Vagina (tissue), 2 donors: ENCODE measurements at regions not wholly inside any gene's neighbourhood (a gene's known extent, or its start where the extent isn't known, plus 50 kb on each side); places are given as distances from the start of the nearest gene placed in this dataset.

Experiments used
- DNase-seq, 2 donors: peaks; one replicate each; pipeline ENCODE4 v3.0.0-alpha.2; 2017; ENCODE audit errors: extremely low spot score in 2 of 2
- H3K27ac ChIP-seq: fragments of 200-600 bp; sonication (generic); one replicate; pipeline ENCODE4 v1.5.1; 2019
- H3K27me3 ChIP-seq: fragments of 200-600 bp; sonication (generic); one replicate; pipeline ENCODE4 v1.5.1; 2019
- H3K36me3 ChIP-seq, 2 donors: fragments of 200-600 bp; sonication (generic); one replicate each; pipeline ENCODE4 v1.5.1; 2017 to 2019
- H3K4me1 ChIP-seq: fragments of 200-600 bp; sonication (generic); one replicate; pipeline ENCODE4 v1.5.1; 2019
- H3K4me3 ChIP-seq, 2 donors: fragments of 200-600 bp; sonication (generic); 1 replicate in 1 of 2; 2 replicates in 1 of 2; pipeline ENCODE4 v1.5.1; 2016 to 2019
- H3K9me3 ChIP-seq: fragments of 200-600 bp; sonication (generic); one replicate; pipeline ENCODE4 v1.5.1; 2019
- POLR2A ChIP-seq, 2 donors: fragments of 450-650 bp; IDR thresholded peaks; one replicate each; pipeline ENCODE4 v1.6.1; 2017; ENCODE audit warnings: antibody characterized with exemption in 2 of 2, mild to moderate bottlenecking in 2 of 2, moderate library complexity in 2 of 2
- POLR2AphosphoS5 ChIP-seq, 2 donors: sonication (generic); formaldehyde crosslinking; IDR thresholded peaks; one replicate each; pipeline ENCODE4 v1.9.0; 2017; ENCODE audit warnings: antibody characterized with exemption in 2 of 2, mild to moderate bottlenecking in 2 of 2, low read depth in 1 of 2; ENCODE audit not compliant: insufficient read depth in 1 of 2
- intact Hi-C: fragments of 100-400 bp; cut with DNase I; formaldehyde crosslinking; loops from one replicate; pipeline ENCODE4 v1.15.1; 2023
- TF ChIP-seq, protein P1 (sequence below), 3 experiments: fragments of 450-650 bp in 2 of 3; fragments of 200-600 bp in 1 of 3; sonication (generic) in 1 of 3; IDR thresholded peaks; one replicate each; pipeline ENCODE4 v1.5.1; 2017 to 2019; ENCODE audit warnings: antibody characterized with exemption in 3 of 3, mild to moderate bottlenecking in 2 of 3, moderate library complexity in 2 of 3

DNA sequence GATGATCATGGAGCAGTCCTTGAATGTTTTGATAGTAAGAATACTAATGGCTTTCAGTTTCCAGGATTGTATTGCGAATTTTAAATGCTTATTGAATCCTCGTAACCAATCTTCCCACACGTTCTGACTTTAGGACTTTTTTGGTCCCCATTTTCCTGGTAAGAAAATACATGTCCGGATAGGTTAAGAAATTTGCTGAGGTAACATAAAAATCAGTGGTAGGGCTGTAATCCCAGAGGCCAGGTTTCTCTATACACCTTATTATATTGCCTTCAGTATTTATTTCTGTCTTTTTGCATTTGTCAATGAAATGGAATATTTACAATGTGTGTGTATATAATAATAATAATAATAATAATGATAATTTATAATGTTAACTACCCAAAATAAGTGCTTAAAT lies 603.2 kb downstream of the TMEM182 start:
- TF ChIP-seq POLR2AphosphoS5 (IDR thresholded peaks at IDR 0.05; ENCODE audit: insufficient read depth in 1 of 2, low read depth in 1 of 2) (no peak), POLR2A (IDR thresholded peaks at IDR 0.05) (no peak)
- TF ChIP-seq, protein P1, sequence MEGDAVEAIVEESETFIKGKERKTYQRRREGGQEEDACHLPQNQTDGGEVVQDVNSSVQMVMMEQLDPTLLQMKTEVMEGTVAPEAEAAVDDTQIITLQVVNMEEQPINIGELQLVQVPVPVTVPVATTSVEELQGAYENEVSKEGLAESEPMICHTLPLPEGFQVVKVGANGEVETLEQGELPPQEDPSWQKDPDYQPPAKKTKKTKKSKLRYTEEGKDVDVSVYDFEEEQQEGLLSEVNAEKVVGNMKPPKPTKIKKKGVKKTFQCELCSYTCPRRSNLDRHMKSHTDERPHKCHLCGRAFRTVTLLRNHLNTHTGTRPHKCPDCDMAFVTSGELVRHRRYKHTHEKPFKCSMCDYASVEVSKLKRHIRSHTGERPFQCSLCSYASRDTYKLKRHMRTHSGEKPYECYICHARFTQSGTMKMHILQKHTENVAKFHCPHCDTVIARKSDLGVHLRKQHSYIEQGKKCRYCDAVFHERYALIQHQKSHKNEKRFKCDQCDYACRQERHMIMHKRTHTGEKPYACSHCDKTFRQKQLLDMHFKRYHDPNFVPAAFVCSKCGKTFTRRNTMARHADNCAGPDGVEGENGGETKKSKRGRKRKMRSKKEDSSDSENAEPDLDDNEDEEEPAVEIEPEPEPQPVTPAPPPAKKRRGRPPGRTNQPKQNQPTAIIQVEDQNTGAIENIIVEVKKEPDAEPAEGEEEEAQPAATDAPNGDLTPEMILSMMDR (IDR thresholded peaks at IDR 0.05), result no peak
- intact Hi-C loops, result no loop called here
- Histone ChIP-seq H3K36me3 (no peaks in the 10 kb centered on the region), H3K4me3 (no peak overlapping the region), H3K4me1 (no peaks in the 10 kb centered on the region), H3K27ac (no peak overlapping the region), H3K9me3 (no peaks in the 10 kb centered on the region), H3K27me3 (no peaks in the 10 kb centered on the region)
- no peak for DNase-seq

DNA sequence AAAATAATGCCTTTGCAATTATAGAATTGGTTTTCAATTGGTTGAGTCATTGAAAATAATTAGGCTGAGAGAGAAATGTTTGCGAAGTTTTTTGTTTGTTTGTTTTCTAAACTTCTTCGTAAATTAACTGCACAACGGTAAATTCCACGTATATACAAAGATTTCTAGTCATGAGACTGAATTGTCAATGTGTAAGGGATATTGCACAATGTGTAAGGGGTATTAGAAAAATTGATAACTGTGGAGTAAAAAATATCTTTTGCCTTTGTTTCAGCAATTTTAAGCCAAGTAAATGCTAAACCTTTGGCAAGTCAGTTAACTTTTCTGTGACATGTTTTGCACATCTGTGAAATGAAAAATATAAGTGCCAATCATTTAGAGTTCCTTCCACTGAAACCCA lies 606.0 kb downstream of the TMEM182 start:
- no peak for TF ChIP-seq POLR2AphosphoS5 (IDR thresholded peaks at IDR 0.05; ENCODE audit: insufficient read depth in 1 of 2, low read depth in 1 of 2)
- TF ChIP-seq, protein P1 (IDR thresholded peaks at IDR 0.05), result no peak
- TF ChIP-seq POLR2A (IDR thresholded peaks at IDR 0.05), result no peak
- intact Hi-C loops, result no loop called here
- H3K36me3 ChIP-seq, result no peaks in the 10 kb centered on the region
- H3K9me3 ChIP-seq, result no peaks in the 10 kb centered on the region
- H3K27ac ChIP-seq, result no peak overlapping the region
- H3K27me3 ChIP-seq, result no peaks in the 10 kb centered on the region
- H3K4me3 ChIP-seq, result no peak overlapping the region
- DNase-seq, result no peak
- H3K4me1 ChIP-seq, result no peaks in the 10 kb centered on the region

DNA sequence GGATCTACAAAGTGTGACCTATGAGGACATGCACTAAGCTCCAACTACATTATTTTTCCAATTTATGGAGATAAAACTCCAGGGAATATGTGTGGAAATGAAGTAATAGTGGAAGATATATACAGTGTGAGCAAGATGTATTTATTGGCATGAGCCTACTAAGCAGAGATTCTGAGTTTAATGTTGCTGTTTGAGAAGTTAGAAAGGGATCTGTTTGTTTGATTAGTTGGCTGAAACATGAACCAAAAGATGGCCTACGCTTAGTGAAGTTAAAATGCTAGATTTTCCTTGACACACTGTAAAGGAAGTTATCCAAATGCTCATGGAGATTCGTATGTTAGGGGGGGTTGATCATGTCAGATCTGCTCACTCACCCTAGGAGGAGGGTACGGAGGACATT lies 621.7 kb downstream of the TMEM182 start:
- Histone ChIP-seq H3K36me3 (no peaks in the 10 kb centered on the region), H3K4me1 (no peaks in the 10 kb centered on the region), H3K4me3 (no peak overlapping the region), H3K9me3 (no peaks in the 10 kb centered on the region), H3K27me3 (no peaks in the 10 kb centered on the region), H3K27ac (no peak overlapping the region)
- intact Hi-C loops, result no loop called here
- no peak for DNase-seq
- TF ChIP-seq POLR2AphosphoS5 (IDR thresholded peaks at IDR 0.05; ENCODE audit: insufficient read depth in 1 of 2, low read depth in 1 of 2), result no peak

DNA sequence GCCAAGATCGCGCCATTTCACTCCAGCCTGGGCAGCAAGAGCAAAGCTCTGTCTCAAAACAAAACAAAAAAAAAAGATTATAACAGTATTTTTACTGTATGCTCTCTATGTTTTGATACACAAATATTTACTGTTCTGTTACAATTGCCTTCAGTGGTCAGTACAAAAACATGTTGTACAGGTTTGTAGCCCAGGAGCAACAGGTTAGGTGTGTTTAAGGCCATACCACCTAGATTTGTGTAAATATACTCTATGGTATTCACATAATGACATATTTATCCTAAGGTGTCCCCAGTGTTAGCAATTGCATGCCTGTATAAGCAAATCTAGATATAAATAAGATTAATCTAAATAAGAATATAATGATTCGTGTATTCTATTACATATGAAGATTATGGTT lies 625.0 kb downstream of the TMEM182 start:
- no peak for DNase-seq
- Histone ChIP-seq H3K4me1 (no peaks in the 10 kb centered on the region), H3K27ac (no peak overlapping the region), H3K36me3 (no peaks in the 10 kb centered on the region), H3K27me3 (no peaks in the 10 kb centered on the region), H3K9me3 (no peaks in the 10 kb centered on the region), H3K4me3 (no peak overlapping the region)
- intact Hi-C loops, result no loop called here
- TF ChIP-seq POLR2A (IDR thresholded peaks at IDR 0.05) (no peak), POLR2AphosphoS5 (IDR thresholded peaks at IDR 0.05; ENCODE audit: insufficient read depth in 1 of 2, low read depth in 1 of 2) (no peak)
- TF ChIP-seq, protein P1 (IDR thresholded peaks at IDR 0.05), result no peak

DNA sequence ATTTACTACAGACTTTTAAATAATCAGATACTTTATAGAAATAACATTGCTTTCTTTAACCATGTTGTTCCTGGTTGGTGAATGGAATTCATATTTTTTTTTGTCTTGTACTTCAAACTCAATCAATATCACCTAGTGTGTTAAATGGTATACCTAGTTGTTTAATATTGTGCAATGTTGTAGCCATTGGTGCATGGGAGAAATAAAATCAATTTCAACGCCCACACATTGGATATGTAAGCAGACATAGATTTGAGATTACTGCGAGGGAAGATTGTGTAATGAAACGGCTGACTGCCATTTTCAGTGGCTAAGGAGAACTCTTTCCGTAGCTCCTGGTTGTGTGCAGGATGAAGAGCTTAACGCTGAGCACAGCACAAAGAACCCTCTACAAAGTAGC lies 626.1 kb downstream of the TMEM182 start:
- Histone ChIP-seq H3K4me3 (no peak overlapping the region), H3K4me1 (no peaks in the 10 kb centered on the region), H3K27me3 (no peaks in the 10 kb centered on the region), H3K27ac (no peak overlapping the region), H3K9me3 (no peaks in the 10 kb centered on the region), H3K36me3 (no peaks in the 10 kb centered on the region)
- no peak for DNase-seq
- TF ChIP-seq POLR2AphosphoS5 (IDR thresholded peaks at IDR 0.05; ENCODE audit: insufficient read depth in 1 of 2, low read depth in 1 of 2) (no peak), POLR2A (IDR thresholded peaks at IDR 0.05) (no peak)
- TF ChIP-seq, protein P1 (IDR thresholded peaks at IDR 0.05), result no peak
- intact Hi-C loops, result no loop called here

DNA sequence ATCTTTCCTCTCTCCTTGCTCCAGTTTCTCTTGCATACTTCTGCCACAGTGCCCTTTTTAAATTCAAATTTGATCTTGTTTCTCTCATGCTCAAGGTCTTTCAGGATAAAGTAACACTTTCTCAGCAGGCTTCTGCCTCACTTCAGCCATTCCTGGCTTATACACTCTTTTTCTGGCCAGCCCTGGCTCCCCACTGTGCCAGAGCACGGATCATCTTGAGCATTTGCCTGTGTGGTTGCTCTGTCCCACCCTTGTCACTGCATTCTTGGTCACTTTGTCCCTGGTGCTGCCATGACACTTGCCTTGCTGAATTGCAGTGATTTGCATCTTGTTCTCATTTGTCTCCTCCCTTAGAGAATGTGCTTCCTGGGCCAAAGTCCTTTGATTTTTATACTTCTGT lies 634.3 kb downstream of the TMEM182 start:
- Histone ChIP-seq H3K36me3 (no peaks in the 10 kb centered on the region), H3K4me1 (no peaks in the 10 kb centered on the region), H3K4me3 (no peak overlapping the region), H3K27ac (no peak overlapping the region), H3K9me3 (no peaks in the 10 kb centered on the region), H3K27me3 (no peaks in the 10 kb centered on the region)
- intact Hi-C loops, result no loop called here
- TF ChIP-seq, protein P1 (IDR thresholded peaks at IDR 0.05), result no peak
- TF ChIP-seq POLR2A (IDR thresholded peaks at IDR 0.05), result no peak
- no peak for TF ChIP-seq POLR2AphosphoS5 (IDR thresholded peaks at IDR 0.05; ENCODE audit: insufficient read depth in 1 of 2, low read depth in 1 of 2)
- DNase-seq, result no peak
